ENCODE measurements at regions not wholly inside any gene's neighbourhood (a gene's known extent, or its start where the extent isn't known, plus 50 kb on each side); places are given as distances from the start of the nearest gene placed in this dataset.

DNA sequence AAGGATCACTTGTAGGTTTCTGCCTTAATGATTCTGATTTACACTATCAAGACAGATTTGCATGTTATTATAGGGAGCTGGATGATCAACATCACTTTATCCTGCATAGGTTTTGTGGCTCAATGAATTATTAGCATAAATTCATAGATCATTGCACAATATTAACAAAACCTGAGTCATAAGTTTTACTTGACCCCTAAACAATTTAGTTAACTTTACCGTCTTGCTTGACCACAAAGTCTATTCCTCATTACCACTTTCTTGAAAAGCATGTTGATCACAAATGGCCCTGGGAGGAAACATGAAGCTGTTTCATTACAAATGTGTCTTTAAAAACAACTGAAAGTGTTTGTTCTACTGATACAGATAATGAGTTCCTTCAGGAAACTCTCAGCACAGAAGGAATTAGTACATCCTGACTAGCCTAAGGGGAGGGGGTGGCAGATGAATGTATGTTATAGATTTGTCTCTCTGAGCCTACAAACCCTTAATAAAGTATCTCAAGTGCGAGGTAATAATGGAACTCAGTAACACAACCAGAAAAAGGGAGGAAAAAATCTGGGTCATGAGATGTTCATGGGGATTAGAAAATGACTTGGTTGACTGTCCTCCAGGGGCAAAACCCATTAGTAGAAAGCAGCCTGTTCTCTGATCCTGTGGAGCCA is 303.4 kb downstream of the PIK3C3 start:
- H3K27ac ChIP-seq = no peak overlapping the region
- no peaks in the 10 kb centered on the region for H3K27me3 ChIP-seq
- no peaks in the 10 kb centered on the region for H3K4me1 ChIP-seq
- no peak for TF ChIP-seq Cebpa-rat (IDR thresholded peaks at IDR 0.05)
- no peaks in the 10 kb centered on the region for H4K20me1 ChIP-seq
- peaks cover 13% of the 10 kb centered on the region for H3K9me3 ChIP-seq
- no peak overlapping the region for H3K4me2 ChIP-seq
- H3K9ac ChIP-seq = no peak overlapping the region
- no peaks in the 10 kb centered on the region for H3K36me3 ChIP-seq
- H3K4me3 ChIP-seq = no peak overlapping the region

DNA sequence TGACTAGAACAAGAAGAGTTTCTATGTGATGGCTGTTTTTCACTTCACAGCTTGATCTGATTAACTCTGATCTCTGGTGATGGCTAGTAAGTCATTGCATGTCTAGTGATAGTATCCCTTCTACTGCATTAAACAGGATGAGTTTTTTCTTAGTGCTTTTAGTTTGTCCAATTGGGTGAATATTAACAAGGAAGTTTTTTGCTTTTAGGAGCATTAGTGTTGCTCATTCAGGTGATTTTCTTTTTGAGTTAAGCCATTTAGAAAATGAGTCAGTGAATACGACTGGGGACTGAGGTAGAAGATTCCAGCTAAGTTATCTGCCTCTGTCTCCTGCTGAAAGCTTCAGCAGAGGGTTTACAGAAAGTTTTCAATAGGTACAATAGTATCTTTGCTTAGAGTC is 306.7 kb downstream of the PIK3C3 start:
- Histone ChIP-seq H4K20me1 (no peaks in the 10 kb centered on the region), H3K9me3 (no peaks in the 10 kb centered on the region), H3K4me2 (no peak overlapping the region), H3K36me3 (no peaks in the 10 kb centered on the region), H3K4me1 (no peaks in the 10 kb centered on the region), H3K9ac (no peak overlapping the region), H3K27me3 (no peaks in the 10 kb centered on the region), H3K27ac (no peak overlapping the region), H3K4me3 (no peak overlapping the region)
- no peak for TF ChIP-seq Cebpa-rat (IDR thresholded peaks at IDR 0.05)

DNA sequence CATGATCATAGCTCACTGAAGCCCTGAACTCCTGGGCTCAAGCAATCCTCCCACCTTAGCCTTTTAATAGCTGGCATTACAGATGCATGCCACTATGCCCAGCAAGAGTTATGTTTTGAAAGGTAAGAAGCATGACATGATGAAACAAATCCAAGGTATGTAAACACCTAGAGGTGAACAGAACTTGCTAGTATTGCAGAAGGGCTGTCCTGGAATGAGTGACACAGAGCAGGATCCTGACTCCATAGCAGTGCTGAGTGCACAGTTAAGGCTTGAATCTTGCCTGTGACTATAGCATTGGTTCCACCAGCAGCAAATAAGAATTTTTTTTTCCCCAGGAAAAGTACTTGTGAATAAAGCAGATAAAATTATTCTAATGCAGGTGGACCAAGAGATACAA is 309.5 kb downstream of the PIK3C3 start:
- no peak for TF ChIP-seq Cebpa-rat (IDR thresholded peaks at IDR 0.05)
- Histone ChIP-seq H3K27me3 (no peaks in the 10 kb centered on the region), H3K4me2 (no peak overlapping the region), H3K4me3 (no peak overlapping the region), H4K20me1 (no peaks in the 10 kb centered on the region), H3K36me3 (no peaks in the 10 kb centered on the region), H3K4me1 (no peaks in the 10 kb centered on the region), H3K27ac (no peak overlapping the region), H3K9ac (no peak overlapping the region), H3K9me3 (no peaks in the 10 kb centered on the region)

DNA sequence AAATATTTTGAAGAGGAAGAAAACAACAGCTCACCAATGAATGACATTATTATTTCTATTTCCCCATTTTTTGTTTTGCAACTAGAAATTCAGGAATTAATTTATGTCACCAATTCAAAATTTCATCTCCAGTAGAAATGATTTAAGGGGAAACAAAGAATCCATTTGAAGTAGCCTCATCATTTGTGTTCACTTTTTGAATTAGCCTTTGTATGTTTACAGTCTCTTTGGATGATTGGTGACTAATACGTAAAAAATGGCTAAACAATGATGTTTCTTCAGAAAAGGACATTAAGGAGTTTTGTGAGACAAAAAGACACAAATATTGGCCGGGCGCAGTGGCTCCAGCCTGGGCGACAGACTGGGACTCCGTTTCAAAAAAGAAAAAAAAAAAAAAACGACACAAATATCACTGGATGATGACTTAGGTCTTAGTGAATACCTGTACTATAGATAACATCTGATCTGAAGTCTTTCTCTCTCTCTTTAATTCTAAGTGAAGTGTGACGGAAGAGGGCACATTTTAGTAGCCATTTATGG is 313.2 kb downstream of the PIK3C3 start:
- no peak overlapping the region for H3K4me2 ChIP-seq
- no peaks in the 10 kb centered on the region for H3K4me1 ChIP-seq
- no peaks in the 10 kb centered on the region for H3K27me3 ChIP-seq
- H3K27ac ChIP-seq = no peak overlapping the region
- no peaks in the 10 kb centered on the region for H3K9me3 ChIP-seq
- H3K9ac ChIP-seq = no peak overlapping the region
- TF ChIP-seq Cebpa-rat (IDR thresholded peaks at IDR 0.05) = no peak
- H3K36me3 ChIP-seq = no peaks in the 10 kb centered on the region
- H3K4me3 ChIP-seq = no peak overlapping the region
- H4K20me1 ChIP-seq = no peaks in the 10 kb centered on the region

DNA sequence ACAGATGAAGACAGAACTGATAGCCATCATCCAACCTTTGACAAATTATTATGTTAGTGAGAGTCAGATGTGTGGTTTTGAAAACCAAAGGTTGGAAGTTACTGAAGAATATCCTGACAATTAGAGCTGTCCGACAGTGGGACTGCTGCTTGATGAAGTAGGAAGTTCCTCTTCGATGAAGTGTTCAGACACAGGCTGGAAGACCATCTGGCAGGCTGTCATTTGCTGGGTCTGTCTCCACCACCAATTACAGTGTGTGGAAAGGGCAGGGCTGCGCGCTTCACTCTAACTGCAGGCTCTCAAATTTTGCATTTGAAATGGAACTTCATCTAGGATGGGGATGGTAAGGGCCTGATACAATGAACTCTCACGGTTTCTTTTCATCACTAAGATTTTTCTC is 313.8 kb downstream of the PIK3C3 start:
- H3K9ac ChIP-seq = no peak overlapping the region
- no peaks in the 10 kb centered on the region for H4K20me1 ChIP-seq
- no peaks in the 10 kb centered on the region for H3K9me3 ChIP-seq
- H3K4me2 ChIP-seq = no peak overlapping the region
- H3K36me3 ChIP-seq = no peaks in the 10 kb centered on the region
- TF ChIP-seq Cebpa-rat (IDR thresholded peaks at IDR 0.05) = no peak
- no peak overlapping the region for H3K4me3 ChIP-seq
- no peaks in the 10 kb centered on the region for H3K4me1 ChIP-seq
- no peaks in the 10 kb centered on the region for H3K27me3 ChIP-seq
- no peak overlapping the region for H3K27ac ChIP-seq

DNA sequence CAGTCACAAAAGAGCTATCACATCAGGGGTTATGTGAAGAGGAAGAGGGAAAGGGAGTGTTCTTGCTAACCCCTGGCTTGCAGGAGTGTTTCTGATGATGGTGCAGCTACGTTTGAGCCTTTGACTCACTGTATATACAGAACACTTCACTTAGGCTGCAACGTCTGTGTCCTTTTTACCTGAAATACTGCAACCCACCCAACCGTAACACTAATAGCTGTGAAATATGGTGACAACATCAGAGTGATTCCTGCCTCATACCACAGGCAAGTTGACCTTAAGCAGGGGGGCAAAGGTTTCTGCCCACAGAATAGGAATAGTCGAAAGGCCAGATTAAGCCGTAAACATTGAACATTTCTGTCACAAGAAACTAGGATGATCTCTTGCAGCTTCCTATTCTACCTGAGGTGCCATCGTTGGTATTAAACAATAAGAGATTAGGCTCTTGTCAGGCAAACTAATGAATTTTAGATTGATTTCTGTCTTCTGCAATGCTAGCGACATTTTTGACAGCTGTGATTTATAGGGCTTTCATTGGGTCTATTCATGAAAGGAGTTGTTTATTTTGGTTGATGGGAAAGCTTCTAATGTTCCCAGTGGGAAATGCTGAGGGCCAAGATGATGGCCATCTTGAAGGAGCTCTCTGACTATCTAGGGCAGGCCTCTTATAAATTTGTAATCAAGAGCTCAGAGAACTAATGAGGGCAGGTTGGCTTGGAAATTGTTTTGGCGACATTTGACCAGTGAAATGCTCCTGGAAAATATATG is 316.8 kb downstream of the PIK3C3 start:
- Histone ChIP-seq H3K4me3 (no peak overlapping the region), H3K9ac (no peak overlapping the region), H3K9me3 (no peaks in the 10 kb centered on the region), H3K27ac (no peak overlapping the region), H3K4me1 (peaks cover 6% of the 10 kb centered on the region; the same call in 1 of the 2 replicates), H4K20me1 (no peaks in the 10 kb centered on the region), H3K4me2 (no peak overlapping the region), H3K27me3 (no peaks in the 10 kb centered on the region), H3K36me3 (no peaks in the 10 kb centered on the region)
- TF ChIP-seq Cebpa-rat (IDR thresholded peaks at IDR 0.05) = no peak

DNA sequence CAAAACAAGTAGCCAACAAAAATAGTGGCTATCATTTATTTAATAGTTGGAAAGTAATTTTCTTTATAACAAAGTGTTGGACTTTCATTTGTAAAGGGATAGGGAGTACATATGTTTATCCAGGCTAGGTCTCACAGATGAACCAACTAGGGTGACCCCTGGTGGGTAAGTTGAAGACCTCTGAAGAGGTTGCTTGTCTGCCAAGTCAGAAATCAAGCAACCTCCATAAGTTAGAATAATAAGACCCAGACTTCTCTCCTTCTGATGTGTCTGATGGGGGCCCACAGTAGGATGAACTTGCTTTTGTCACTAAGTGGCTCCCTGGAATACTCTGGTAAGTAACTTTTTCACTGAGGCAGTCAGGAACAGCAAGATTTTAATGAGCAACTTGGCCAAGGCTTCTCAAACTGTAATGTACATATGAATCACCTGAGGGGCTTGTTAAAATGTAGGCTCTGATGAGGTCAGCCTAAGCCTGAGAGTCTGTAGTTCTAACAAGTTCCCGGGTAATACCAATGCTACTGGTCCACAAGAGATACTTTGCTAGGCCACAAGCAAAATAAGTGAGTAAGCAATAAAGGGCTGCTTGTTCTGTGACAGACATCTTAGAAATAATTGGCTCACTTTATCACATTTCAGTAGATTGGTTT is 319.6 kb downstream of the PIK3C3 start:
- no peaks in the 10 kb centered on the region for H3K27me3 ChIP-seq
- TF ChIP-seq Cebpa-rat (IDR thresholded peaks at IDR 0.05) = no peak
- H4K20me1 ChIP-seq = no peaks in the 10 kb centered on the region
- H3K36me3 ChIP-seq = no peaks in the 10 kb centered on the region
- H3K4me1 ChIP-seq = peaks cover 6% of the 10 kb centered on the region; the same call in 1 of the 2 replicates
- no peak overlapping the region for H3K9ac ChIP-seq
- no peak overlapping the region for H3K4me3 ChIP-seq
- H3K27ac ChIP-seq = no peak overlapping the region
- H3K9me3 ChIP-seq = no peaks in the 10 kb centered on the region
- no peak overlapping the region for H3K4me2 ChIP-seq

DNA sequence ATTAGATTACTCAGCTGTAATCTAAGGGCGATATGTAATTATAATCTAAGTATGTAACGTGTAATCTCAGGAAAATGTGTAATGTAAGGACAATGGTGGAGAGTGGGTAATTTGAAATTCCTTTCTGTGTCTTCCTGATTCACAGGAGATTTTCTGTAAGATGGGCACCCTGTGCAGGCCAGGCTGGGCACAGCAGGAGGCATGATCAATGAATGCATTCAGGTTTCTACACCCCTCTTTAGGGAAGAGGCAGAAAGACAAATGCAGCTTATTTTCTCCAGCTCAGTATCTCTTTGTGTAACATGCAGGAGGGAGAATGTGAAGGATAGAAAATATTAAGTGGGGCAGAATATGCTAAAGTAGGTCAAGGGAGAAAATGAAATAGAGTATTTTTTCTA is 320.1 kb downstream of the PIK3C3 start:
- Histone ChIP-seq H3K4me1 (peaks cover 6% of the 10 kb centered on the region; the same call in 1 of the 2 replicates), H3K4me3 (no peak overlapping the region), H4K20me1 (no peaks in the 10 kb centered on the region), H3K9me3 (no peaks in the 10 kb centered on the region), H3K27me3 (no peaks in the 10 kb centered on the region), H3K9ac (no peak overlapping the region), H3K27ac (no peak overlapping the region), H3K4me2 (no peak overlapping the region; the same call in 1 of the 2 replicates), H3K36me3 (no peaks in the 10 kb centered on the region)
- no peak for TF ChIP-seq Cebpa-rat (IDR thresholded peaks at IDR 0.05)

DNA sequence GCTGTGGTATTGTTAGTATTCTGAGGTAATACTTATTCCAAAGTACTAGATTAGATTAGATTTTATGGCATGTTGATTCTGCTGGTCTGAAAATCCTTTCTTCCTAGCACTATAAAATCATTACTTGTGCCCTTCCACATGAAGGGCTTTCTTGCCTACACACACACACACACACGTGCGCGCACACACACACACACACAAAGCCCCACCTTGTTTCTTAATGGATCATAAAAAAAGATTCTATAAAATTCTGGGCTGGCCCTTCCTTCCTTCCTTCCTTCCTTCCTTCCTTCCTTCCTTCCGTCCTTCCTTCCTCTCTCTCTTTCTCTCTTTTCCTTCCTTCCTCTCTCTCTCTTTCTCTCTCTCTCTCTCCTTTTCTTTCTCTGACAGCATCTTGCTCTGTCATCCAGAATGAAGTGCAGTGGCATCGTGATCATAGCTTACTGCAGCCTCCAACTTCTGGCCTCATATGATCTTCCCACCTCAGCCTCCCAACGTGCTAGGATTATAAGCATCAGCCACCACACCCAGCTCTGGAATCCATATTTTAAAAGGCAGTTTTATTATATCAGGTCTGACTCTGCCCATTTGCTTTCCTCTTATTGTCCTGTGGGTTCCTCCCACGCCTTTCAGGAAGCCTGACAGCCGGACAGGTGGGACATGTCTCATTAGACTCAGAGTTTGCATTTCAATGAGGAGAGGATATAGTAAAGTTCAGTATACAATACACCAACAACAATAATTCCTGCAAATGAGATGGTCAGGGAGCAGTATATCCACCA is 321.1 kb downstream of the PIK3C3 start:
- no peak overlapping the region for H3K4me2 ChIP-seq
- TF ChIP-seq Cebpa-rat (IDR thresholded peaks at IDR 0.05) = no peak
- no peak overlapping the region for H3K27ac ChIP-seq

More for the DNA sequence above, 321.1 kb downstream of the PIK3C3 start:
- H3K36me3 ChIP-seq = no peaks in the 10 kb centered on the region
- no peaks in the 10 kb centered on the region for H4K20me1 ChIP-seq
- H3K27me3 ChIP-seq = no peaks in the 10 kb centered on the region
- no peaks in the 10 kb centered on the region for H3K9me3 ChIP-seq
- no peak overlapping the region for H3K9ac ChIP-seq
- H3K4me3 ChIP-seq = no peak overlapping the region
- H3K4me1 ChIP-seq = peaks cover 6% of the 10 kb centered on the region; the same call in 1 of the 2 replicates
